H9 (cell line): ENCODE measurements at regions not wholly inside any gene's neighbourhood (a gene's known extent, or its start where the extent isn't known, plus 50 kb on each side); places are given as distances from the start of the nearest gene placed in this dataset.

ENCODE experiments used
- DNase-seq: peaks from one replicate; pipeline ENCODE4 v3.0.0-alpha.2; 2017
- H2AFZ ChIP-seq: one replicate; pipeline ENCODE4 v1.6.1; 2013; ENCODE audit warnings: mild to moderate bottlenecking, low read length, control low read depth, moderate library complexity
- H2AK5ac ChIP-seq: 2 replicates; pipeline ENCODE4 v1.6.1; 2013; ENCODE audit warnings: low read length, control low read depth, mixed read lengths; ENCODE audit not compliant: insufficient read length
- H2BK120ac ChIP-seq: one replicate; pipeline ENCODE4 v1.6.1; 2013; ENCODE audit warnings: low read depth, mild to moderate bottlenecking, low read length, control low read depth, inconsistent platforms; ENCODE audit not compliant: poor library complexity, severe bottlenecking
- H2BK12ac ChIP-seq: 2 replicates; pipeline ENCODE4 v1.6.1; 2013; ENCODE audit warnings: low read length, control low read depth, mixed read lengths, low read depth; ENCODE audit not compliant: insufficient read length
- H2BK15ac ChIP-seq: 2 replicates; pipeline ENCODE4 v1.6.1; 2013; ENCODE audit warnings: low read depth, low read length, control low read depth
- H2BK20ac ChIP-seq: one replicate; pipeline ENCODE4 v1.6.1; 2013; ENCODE audit warnings: low read depth, mild to moderate bottlenecking, low read length, control low read depth, inconsistent platforms; ENCODE audit not compliant: poor library complexity, severe bottlenecking
- H2BK5ac ChIP-seq: 2 replicates; pipeline ENCODE4 v1.6.1; 2013; ENCODE audit warnings: low read length, control low read depth, mixed read lengths; ENCODE audit not compliant: insufficient read length
- H3K14ac ChIP-seq: 2 replicates; pipeline ENCODE4 v1.6.1; 2013; ENCODE audit warnings: low read length, control low read depth; ENCODE audit not compliant: insufficient read depth
- H3K18ac ChIP-seq: 2 replicates; pipeline ENCODE4 v1.6.1; 2013; ENCODE audit warnings: low read depth, mild to moderate bottlenecking, mixed read lengths, low read length, control low read depth; ENCODE audit not compliant: insufficient read length
- H3K23ac ChIP-seq: 2 replicates; pipeline ENCODE4 v1.6.1; 2013; ENCODE audit warnings: low read length, control low read depth, mixed read lengths, low read depth; ENCODE audit not compliant: insufficient read length
- H3K23me2 ChIP-seq: 2 replicates; pipeline ENCODE4 v1.6.1; 2013; ENCODE audit warnings: low read depth, mild to moderate bottlenecking, mixed read lengths, low read length, control low read depth; ENCODE audit not compliant: insufficient read length, poor library complexity, severe bottlenecking
- H3K27ac ChIP-seq: 2 replicates; pipeline ENCODE4 v1.5.1; 2013; ENCODE audit warnings: low read length, control low read depth, mixed read lengths, low read depth; ENCODE audit not compliant: insufficient read length
- H3K27me3 ChIP-seq: 2 replicates; pipeline ENCODE4 v1.6.1; 2013; ENCODE audit warnings: low read length, control low read depth, inconsistent platforms; ENCODE audit not compliant: insufficient read depth
- H3K4ac ChIP-seq: 2 replicates; pipeline ENCODE4 v1.6.1; 2013; ENCODE audit warnings: low read depth, mild to moderate bottlenecking, control low read depth, inconsistent platforms, low read length, moderate library complexity
- H3K4me1 ChIP-seq: 2 replicates; pipeline ENCODE4 v1.6.1; 2013; ENCODE audit warnings: low read length, control low read depth, inconsistent platforms; ENCODE audit not compliant: insufficient read depth
- H3K4me2 ChIP-seq: 2 replicates; pipeline ENCODE4 v1.6.1; 2013; ENCODE audit warnings: low read length, control low read depth, mixed read lengths; ENCODE audit not compliant: insufficient read length, insufficient read depth
- H3K56ac ChIP-seq: 2 replicates; pipeline ENCODE4 v1.6.1; 2013; ENCODE audit warnings: low read depth, mild to moderate bottlenecking, mixed read lengths, low read length, control low read depth; ENCODE audit not compliant: insufficient read length
- H3K79me1 ChIP-seq: 2 replicates; pipeline ENCODE4 v1.6.1; 2013; ENCODE audit warnings: low read depth, mild to moderate bottlenecking, moderate library complexity, low read length, control low read depth, inconsistent platforms; ENCODE audit not compliant: insufficient read depth, poor library complexity, severe bottlenecking
- H3K79me2 ChIP-seq: 2 replicates; pipeline ENCODE4 v1.6.1; 2013; ENCODE audit warnings: low read length, control low read depth, inconsistent platforms; ENCODE audit not compliant: insufficient read depth
- H3K9ac ChIP-seq: 2 replicates; pipeline ENCODE4 v1.6.1; 2013; ENCODE audit warnings: low read length, control low read depth, mixed read lengths; ENCODE audit not compliant: insufficient read length; ENCODE audit errors: extremely low read depth
- H3K9me3 ChIP-seq: one replicate; pipeline ENCODE4 v1.6.1; 2013; ENCODE audit warnings: low read depth, low read length, inconsistent platforms; ENCODE audit not compliant: control insufficient read depth
- H3T11ph ChIP-seq: one replicate; pipeline ENCODE4 v1.6.1; 2013; ENCODE audit warnings: mild to moderate bottlenecking, low read length, control low read depth, inconsistent platforms
- H4K20me1 ChIP-seq: one replicate; pipeline ENCODE4 v1.6.1; 2013; ENCODE audit not compliant: control insufficient read depth, insufficient read length, insufficient read depth
- H4K5ac ChIP-seq: 2 replicates; pipeline ENCODE4 v1.6.1; 2013; ENCODE audit warnings: low read depth, mild to moderate bottlenecking, mixed read lengths, low read length, control low read depth; ENCODE audit not compliant: insufficient read length
- H4K8ac ChIP-seq: replicated peaks from 2 replicates; pipeline ENCODE4 v1.6.1; 2013; ENCODE audit warnings: low read length, control low read depth, mixed read lengths, low read depth; ENCODE audit not compliant: insufficient read length
- H4K91ac ChIP-seq: 2 replicates; pipeline ENCODE4 v1.6.1; 2013; ENCODE audit warnings: low read depth, mild to moderate bottlenecking, moderate library complexity, mixed read lengths, low read length, control low read depth; ENCODE audit not compliant: insufficient read length
- H3K27ac Mint-ChIP-seq, 3 experiments: 2 replicates in 2 of 3; 3 replicates in 1 of 3; pipeline ENCODE4 v1.8.0; 2020 to 2021; ENCODE audit warnings: mixed read lengths in 3 of 3, mild to moderate bottlenecking in 1 of 3, moderate library complexity in 1 of 3
- H3K27me3 Mint-ChIP-seq: 2 replicates; pipeline ENCODE4 v1.8.0; 2021; ENCODE audit warnings: low read depth, mild to moderate bottlenecking, moderate library complexity, mixed read lengths
- H3K36me3 Mint-ChIP-seq, 3 experiments: 2 replicates in 2 of 3; 3 replicates in 1 of 3; pipeline ENCODE4 v1.8.0; 2020 to 2021; ENCODE audit warnings: low read depth in 3 of 3, mixed read lengths in 3 of 3; ENCODE audit not compliant: insufficient read depth in 1 of 3
- H3K4me1 Mint-ChIP-seq, 2 experiments: 2 replicates each; pipeline ENCODE4 v1.8.0; 2020; ENCODE audit warnings: mixed read lengths in 2 of 2
- H3K4me3 Mint-ChIP-seq, 2 experiments: 2 replicates in 1 of 2; 3 replicates in 1 of 2; pipeline ENCODE4 v1.8.0; 2020 to 2021; ENCODE audit warnings: mild to moderate bottlenecking in 2 of 2, mixed read lengths in 2 of 2, moderate library complexity in 1 of 2
- H3K9me3 Mint-ChIP-seq, 2 experiments: 2 replicates in 1 of 2; 3 replicates in 1 of 2; pipeline ENCODE4 v1.8.0; 2020; ENCODE audit warnings: mild to moderate bottlenecking in 2 of 2, mixed read lengths in 2 of 2, moderate library complexity in 1 of 2
- CTCF ChIP-seq: fragments of 200-600 bp; sonication (generic); conservative IDR thresholded peaks from 3 replicates; pipeline ENCODE4 v1.8.0; 2021; ENCODE audit warnings: antibody characterized with exemption, mild to moderate bottlenecking
- WGBS: extraction: QIAGEN DNeasy Blood & Tissue Kit; methylation state at CpG from one replicate; pipeline ENCODE4 v1.1.7; 2013; ENCODE audit warnings: missing lambda C conversion rate, low lambda C conversion rate, mixed read lengths; ENCODE audit not compliant: insufficient read length; ENCODE audit errors: extremely low coverage; 5-methylcytosine and 5-hydroxymethylcytosine counted together

GRCh38 chr13:83216479-83217245, 665.6 kb downstream of the SLITRK1 start:
- no CpG with 5 or more reads among the region's 1 CpG for WGBS
- H2AK5ac ChIP-seq, result no peak overlapping the region
- no peaks in the 10 kb centered on the region for H3K9me3 ChIP-seq
- no peaks in the 10 kb centered on the region for H4K20me1 ChIP-seq
- H3T11ph ChIP-seq, result no peak overlapping the region
- H3K79me1 ChIP-seq, result no peaks in the 10 kb centered on the region
- no peak overlapping the region for H3K14ac ChIP-seq
- no peak for TF ChIP-seq CTCF
- H3K27me3 ChIP-seq, result no peaks in the 10 kb centered on the region
- no peak overlapping the region for H2BK15ac ChIP-seq
- H3K18ac ChIP-seq, result no peak overlapping the region
- H3K36me3 Mint-ChIP-seq, result peaks cover 0 to 10% (median 0%) of the 10 kb centered on the region in 3 experiments; a peak in 3 of 7 replicates
- no peak overlapping the region for H3K27ac Mint-ChIP-seq
- H3K23me2 ChIP-seq, result no peaks in the 10 kb centered on the region
- no peak overlapping the region for H4K8ac ChIP-seq
- no peak overlapping the region for H3K4me3 Mint-ChIP-seq
- H2BK20ac ChIP-seq, result no peak overlapping the region
- H3K27me3 Mint-ChIP-seq, result no peaks in the 10 kb centered on the region
- H2AFZ ChIP-seq, result no peak overlapping the region
- DNase-seq, result no peak
- H4K91ac ChIP-seq, result no peak overlapping the region
- H3K9ac ChIP-seq, result no peak overlapping the region
- H3K23ac ChIP-seq, result no peak overlapping the region
- no peak overlapping the region for H2BK5ac ChIP-seq
- peaks cover 15 to 23% of the 10 kb centered on the region in 2 experiments for H3K4me1 Mint-ChIP-seq
- peaks cover 2% of the 10 kb centered on the region in 2 experiments; a peak in 4 of 5 replicates for H3K9me3 Mint-ChIP-seq
- no peak overlapping the region for H4K5ac ChIP-seq
- H2BK12ac ChIP-seq, result no peak overlapping the region
- H3K79me2 ChIP-seq, result no peaks in the 10 kb centered on the region
- H3K56ac ChIP-seq, result no peak overlapping the region
- no peak overlapping the region for H3K4me2 ChIP-seq
- H3K4me1 ChIP-seq, result no peaks in the 10 kb centered on the region
- no peak overlapping the region for H3K4ac ChIP-seq
- no peak overlapping the region for H2BK120ac ChIP-seq
- H3K27ac ChIP-seq, result no peak overlapping the region
